HL-60 (cell line): ENCODE measurements at regions not wholly inside any gene's neighbourhood (a gene's known extent, or its start where the extent isn't known, plus 50 kb on each side); places are given as distances from the start of the nearest gene placed in this dataset.

Source experiments
- CTCF ChIP-seq: IDR thresholded peaks from one replicate; pipeline ENCODE4 v1.5.1; 2011; ENCODE audit warnings: low read length, control low read depth, inconsistent platforms; ENCODE audit not compliant: insufficient read depth
- GABPA ChIP-seq: IDR thresholded peaks from 2 replicates; pipeline ENCODE4 v1.6.1; 2012; ENCODE audit warnings: low read depth
- SPI1 ChIP-seq: IDR thresholded peaks from 2 replicates; pipeline ENCODE4 v1.6.1; 2012; ENCODE audit warnings: low read depth, mild to moderate bottlenecking, borderline replicate concordance

GRCh38 chr16:59514651-59515050 lies 780.5 kb upstream of the GOT2 start:
- no peak for TF ChIP-seq GABPA
- TF ChIP-seq CTCF, result no peak
- TF ChIP-seq SPI1, result no peak
